CD4-positive, alpha-beta T cell treated with Interleukin-12 subunit alpha and Interleukin-12 subunit beta, for 1 hour (primary cell): ENCODE measurements at regions not wholly inside any gene's neighbourhood (a gene's known extent, or its start where the extent isn't known, plus 50 kb on each side); places are given as distances from the start of the nearest gene placed in this dataset.
"Not testable (repeated sequence)": the region's sequence is repeated elsewhere in the genome, so short reads cannot be mapped to it uniquely, and the experiment has no call there.

Source experiments
- DNase-seq: peaks from one replicate; pipeline ENCODE4 v3.0.0-alpha.2; 2020

- no peak for DNase-seq
Observed at GRCh38 chr12:62164036-62164435, 96.2 kb upstream of the USP15 start.

- DNase-seq = no peak
Observed at GRCh38 chr12:62166525-62166924, 93.7 kb upstream of the USP15 start.

- DNase-seq = no peak
Observed at GRCh38 chr12:62168411-62168810, 91.8 kb upstream of the USP15 start.

GRCh38 chr12:62170241-62170640 lies 90.0 kb upstream of the USP15 start:
- DNase-seq = no peak

- DNase-seq = no peak
Observed at GRCh38 chr12:62190689-62191490, 69.3 kb upstream of the USP15 start.

- no peak for DNase-seq
Observed at GRCh38 chr12:62191491-62192179, 68.6 kb upstream of the USP15 start.

- peak; percentile 70 for DNase-seq
Observed at GRCh38 chr12:62192180-62192902, 67.9 kb upstream of the USP15 start.

GRCh38 chr12:62192903-62193250 lies 67.3 kb upstream of the USP15 start:
- no peak for DNase-seq

GRCh38 chr12:62194031-62194430 lies 66.2 kb upstream of the USP15 start:
- DNase-seq = no peak

- no peak for DNase-seq
Observed at GRCh38 chr12:62194616-62195015, 65.6 kb upstream of the USP15 start.

GRCh38 chr12:62196146-62196545 lies 64.1 kb upstream of the USP15 start:
- no peak for DNase-seq

- not testable (repeated sequence) for DNase-seq
Observed at GRCh38 chr12:62202861-62203260, 57.3 kb upstream of the USP15 start.

GRCh38 chr12:62205346-62205745 lies 54.9 kb upstream of the USP15 start:
- DNase-seq = no peak

GRCh38 chr12:62207248-62207647 lies 53.0 kb upstream of the USP15 start:
- no peak for DNase-seq
